Fibroblast of lung (primary cell): ENCODE measurements at regions not wholly inside any gene's neighbourhood (a gene's known extent, or its start where the extent isn't known, plus 50 kb on each side); places are given as distances from the start of the nearest gene placed in this dataset.

Experiments
- CTCF ChIP-seq, 2 donors: IDR thresholded peaks in 1 of 2; conservative IDR thresholded peaks in 1 of 2; 1 replicate in 1 of 2; 2 replicates in 1 of 2; pipeline ENCODE4 v1.5.1; 2011 to 2012; ENCODE audit warnings: low read length in 2 of 2, control low read depth in 1 of 2, inconsistent platforms in 1 of 2, low read depth in 1 of 2, mild to moderate bottlenecking in 1 of 2
- EZH2 ChIP-seq: IDR thresholded peaks from 2 replicates; pipeline ENCODE4 v1.5.1; 2012; ENCODE audit warnings: low read length, control low read depth, mild to moderate bottlenecking; ENCODE audit errors: missing control alignments

GRCh38 chr2:120883607-120884440 lies 148.2 kb downstream of the GLI2 start:
- TF ChIP-seq CTCF (conservative IDR thresholded peaks at IDR 0.05 in 1 of 2, IDR thresholded peaks at IDR 0.05 in 1 of 2; ENCODE audit: low read depth in 1 of 2, low read length in 2 of 2) (peak in 1 of 2 donors; percentile 2), EZH2 (no peak)
